GM12878 (cell line): ENCODE measurements at regions not wholly inside any gene's neighbourhood (a gene's known extent, or its start where the extent isn't known, plus 50 kb on each side); places are given as distances from the start of the nearest gene placed in this dataset.

ENCODE experiments used
- ATAC-seq: fragments of 200-7000 bp; cut with Tn5 transposase; 3 replicates; pipeline ENCODE4 v1.9.1; 2020; ENCODE audit warnings: mild to moderate bottlenecking, moderate library complexity
- BruUV-seq: library from RNA; stranded (reverse); fragments of 400-500 nt; replicated peaks from 2 replicates; lab custom pipeline; 2021; lab: Mats Ljungman, UMichigan
- CTCF ChIA-PET: fragments of 300-600 bp; sonication (Branson Sonifier 250); formaldehyde crosslinking; extraction: SDS; loops from one replicate; lab custom pipeline; 2021; ENCODE audit warnings: inconsistent platforms; lab: Yijun Ruan, JAX
- POLR2A ChIA-PET: fragments of 350-600 bp; formaldehyde crosslinking; extraction: SDS; loops from one replicate; lab custom pipeline; 2021; ENCODE audit warnings: inconsistent platforms; lab: Charles Lee
- RAD21 ChIA-PET: fragments of 300-600 bp; sonication (Branson Sonifier 250); formaldehyde crosslinking; loops from one replicate; lab custom pipeline; 2023; ENCODE audit warnings: antibody characterized with exemption; ENCODE audit not compliant: unreplicated experiment; lab: Charles Lee
- SMC1A ChIA-PET: fragments of 300-600 bp; sonication (Branson Sonifier 250); formaldehyde crosslinking; loops from one replicate; lab custom pipeline; 2023; ENCODE audit not compliant: unreplicated experiment, uncharacterized antibody; lab: Charles Lee
- DNase-seq: peaks from one replicate; pipeline ENCODE4 v3.0.0-alpha.2; 2011; ENCODE audit warnings: low read depth, low spot score
- FAIRE-seq: peaks from 3 replicates; lab custom pipeline; 2011; peaks lifted over from hg19 to GRCh38; lab: Jason Lieb, UNC
- H2AFZ ChIP-seq: 2 replicates; pipeline ENCODE4 v1.6.0; 2011; ENCODE audit warnings: low read depth, low read length, control low read depth; ENCODE audit not compliant: control insufficient read depth
- H3K27ac ChIP-seq: 2 replicates; pipeline ENCODE4 v1.5.1; 2011; ENCODE audit warnings: control low read depth; ENCODE audit not compliant: control insufficient read depth, insufficient read depth
- H3K27me3 ChIP-seq, 2 experiments: replicated peaks in 1 of 2; 2 replicates each; pipeline versions ENCODE4 v1.6.0 to v1.6.1; 2011; ENCODE audit warnings: low read length in 1 of 2; ENCODE audit not compliant: control insufficient read depth in 2 of 2, insufficient read depth in 2 of 2
- H3K36me3 ChIP-seq, 2 experiments: 2 replicates each; pipeline ENCODE4 v1.5.1; 2011; ENCODE audit warnings: low read length in 1 of 2; ENCODE audit not compliant: control insufficient read depth in 2 of 2, insufficient read depth in 2 of 2
- H3K4me1 ChIP-seq: 2 replicates; pipeline ENCODE4 v1.6.1; 2011; ENCODE audit warnings: mild to moderate bottlenecking, low read length, moderate library complexity, mixed read lengths; ENCODE audit not compliant: control insufficient read depth, insufficient read depth
- H3K4me2 ChIP-seq: 2 replicates; pipeline ENCODE4 v1.6.0; 2011; ENCODE audit warnings: control low read depth; ENCODE audit not compliant: control insufficient read depth, insufficient read depth
- H3K4me3 ChIP-seq: fragments of 200-600 bp; sonication (generic); 2 replicates; pipeline ENCODE4 v1.5.1; 2016
- H3K79me2 ChIP-seq: 2 replicates; pipeline ENCODE4 v1.6.0; 2011; ENCODE audit warnings: low read length; ENCODE audit not compliant: control insufficient read depth, insufficient read depth
- H3K9ac ChIP-seq: 2 replicates; pipeline ENCODE4 v1.8.0; 2011; ENCODE audit warnings: low read length, control low read depth, mixed read lengths; ENCODE audit not compliant: control insufficient read depth, insufficient read depth
- H3K9me3 ChIP-seq: replicated peaks from 3 replicates; pipeline ENCODE4 v1.5.1; 2011; ENCODE audit warnings: mild to moderate bottlenecking, low read length; ENCODE audit not compliant: control insufficient read depth, insufficient read depth
- H4K20me1 ChIP-seq: 2 replicates; pipeline ENCODE4 v1.6.0; 2011; ENCODE audit not compliant: control insufficient read depth, insufficient read depth
- EP300 ChIP-seq, 2 experiments: fragments of 150-350 bp in 1 of 2; IDR thresholded peaks; 2 replicates each; pipeline ENCODE4 v1.6.1; 2011 to 2012; ENCODE audit warnings: low read depth in 2 of 2, low read length in 2 of 2, borderline replicate concordance in 1 of 2, improper control_type of control experiment in 1 of 2, inconsistent platforms in 1 of 2; ENCODE audit not compliant: control insufficient read depth in 1 of 2
- NBN ChIP-seq: fragments of 450-650 bp; IDR thresholded peaks from 2 replicates; pipeline ENCODE4 v1.6.1; 2016
- NRF1 ChIP-seq: conservative IDR thresholded peaks from 2 replicates; pipeline ENCODE4 v1.6.1; 2011; ENCODE audit warnings: mild to moderate bottlenecking, low read depth, low read length, improper control_type of control experiment
- RAD21 ChIP-seq: IDR thresholded peaks from 2 replicates; pipeline ENCODE4 v1.6.1; 2011; ENCODE audit warnings: mild to moderate bottlenecking, low read depth, low read length, moderate library complexity; ENCODE audit not compliant: insufficient read depth
- RBBP5 ChIP-seq: fragments of 200-600 bp; sonication (generic); conservative IDR thresholded peaks from 2 replicates; pipeline ENCODE4 v1.6.1; 2016
- SUZ12 ChIP-seq: fragments of 200-600 bp; sonication (generic); IDR thresholded peaks from one replicate; pipeline ENCODE4 v1.6.1; 2018; ENCODE audit warnings: antibody characterized with exemption, mild to moderate bottlenecking; ENCODE audit not compliant: unreplicated experiment
- TAF1 ChIP-seq: IDR thresholded peaks from 2 replicates; pipeline ENCODE4 v1.6.1; 2011; ENCODE audit warnings: mild to moderate bottlenecking, low read depth, low read length, borderline replicate concordance
- TCF12 ChIP-seq: IDR thresholded peaks from 2 replicates; pipeline ENCODE4 v1.6.1; 2011; ENCODE audit warnings: low read depth, mild to moderate bottlenecking, low read length
- ZNF207 ChIP-seq: fragments of 450-650 bp; IDR thresholded peaks from 2 replicates; pipeline ENCODE4 v1.6.1; 2014; ENCODE audit warnings: antibody characterized with exemption, mild to moderate bottlenecking, borderline replicate concordance
- WGBS: methylation state at CpG from one replicate; pipeline ENCODE4 v1.1.6; 2016; ENCODE audit warnings: low lambda C conversion rate; ENCODE audit not compliant: insufficient replicate concordance, insufficient coverage; ENCODE audit errors: missing lambda C conversion rate; 5-methylcytosine and 5-hydroxymethylcytosine counted together
- in situ Hi-C: fragments of 300-500 bp; cut with MboI; formaldehyde crosslinking; loops from 9 replicates; pipeline ENCODE4 v1.14.3; 2018; ENCODE audit warnings: mixed read lengths
- intact Hi-C: fragments of 100-400 bp; cut with micrococcal nuclease; formaldehyde crosslinking; loops from one replicate; pipeline ENCODE4 v1.14.2; 2022; ENCODE audit not compliant: unreplicated experiment

GRCh38 chr5:107196500-107197059, 474.2 kb downstream of the EFNA5 start:
- SMC1A ChIA-PET = interaction anchor here (1.0 kb wide), 1 partner anchor 52 kb away, joined by 3 read pairs; no protein-coding TSS in a partner anchor
- Histone ChIP-seq H3K9ac (no peak overlapping the region), H3K4me2 (no peak overlapping the region), H3K27ac (no peak overlapping the region), H3K36me3 (no peaks in the 10 kb centered on the region), H3K9me3 (no peaks in the 10 kb centered on the region; the same call in 2 of the 3 replicates), H3K27me3 (no peaks in the 10 kb centered on the region), H2AFZ (no peak overlapping the region), H3K79me2 (no peaks in the 10 kb centered on the region), H4K20me1 (no peaks in the 10 kb centered on the region), H3K4me1 (no peaks in the 10 kb centered on the region), H3K4me3 (no peak overlapping the region)
- TF ChIP-seq TCF12 = no peak
- TF ChIP-seq EP300 (IDR thresholded peaks at IDR 0.05; ENCODE audit: borderline replicate concordance in 1 of 2, control insufficient read depth in 1 of 2, low read depth in 2 of 2, low read length in 2 of 2) = no peak
- no peak for TF ChIP-seq SUZ12
- TF ChIP-seq ZNF207 = no peak
- no peak for TF ChIP-seq RAD21
- no peak for TF ChIP-seq TAF1
- no peak for TF ChIP-seq NBN
- no peak for TF ChIP-seq RBBP5
- no peak for TF ChIP-seq NRF1
- intact Hi-C loops = no loop called here
- in situ Hi-C loops = no loop called here
- ATAC-seq (no peak), DNase-seq (no peak), FAIRE-seq (no peak)
- no TSS peak for BruUV-seq
- WGBS = 10% methylated on average over 4 of the region's 4 CpGs
- POLR2A ChIA-PET = no interaction called here
- RAD21 ChIA-PET = no interaction called here
- CTCF ChIA-PET = interaction anchor here (1.3 kb wide), 1 partner anchor 51 kb away, joined by 4 read pairs; no protein-coding TSS in a partner anchor
